KOPT-K1 (cell line): ENCODE measurements at regions not wholly inside any gene's neighbourhood (a gene's known extent, or its start where the extent isn't known, plus 50 kb on each side); places are given as distances from the start of the nearest gene placed in this dataset.

Experiments
- H3K27ac ChIP-seq: fragments of 200-600 bp; sonication (generic); 2 replicates; pipeline ENCODE4 v1.5.1; 2016; ENCODE audit warnings: antibody characterized with exemption, mild to moderate bottlenecking, low read depth, low read length; ENCODE audit not compliant: poor library complexity, severe bottlenecking
- H3K36me3 ChIP-seq: fragments of 200-600 bp; sonication (generic); 2 replicates; pipeline ENCODE4 v1.5.1; 2017; ENCODE audit warnings: antibody characterized with exemption, mild to moderate bottlenecking, low read length, moderate library complexity; ENCODE audit not compliant: insufficient read depth
- H3K9me3 ChIP-seq: fragments of 200-600 bp; sonication (generic); 2 replicates; pipeline ENCODE4 v1.5.1; 2017; ENCODE audit warnings: antibody characterized with exemption, low read length, mild to moderate bottlenecking; ENCODE audit not compliant: insufficient read depth, poor library complexity, severe bottlenecking

- H3K9me3 ChIP-seq = peaks cover 13% of the 10 kb centered on the region
- no peak overlapping the region for H3K27ac ChIP-seq
Observed at GRCh38 chr3:106326941-106327695, 458.3 kb upstream of the CBLB start.

DNA sequence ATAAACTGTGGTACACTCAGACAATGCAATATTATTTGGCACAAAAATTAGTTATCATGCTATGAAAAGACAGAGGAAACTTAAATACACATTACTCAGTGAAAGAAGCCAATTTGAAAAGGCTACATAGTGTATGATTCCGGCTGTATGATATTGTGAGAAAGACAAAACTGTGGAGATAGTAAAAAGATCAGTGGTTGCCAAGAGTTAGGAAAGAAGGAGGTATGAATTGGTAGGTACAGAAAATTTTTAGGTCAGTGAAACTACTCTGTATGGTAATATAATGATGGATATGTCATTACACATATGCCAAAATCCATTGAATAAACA, 458.8 kb upstream of the CBLB start:
- no peak overlapping the region for H3K27ac ChIP-seq
- H3K9me3 ChIP-seq = peaks cover 13% of the 10 kb centered on the region
- no peaks in the 10 kb centered on the region for H3K36me3 ChIP-seq

More at GRCh38 chr3:106326941-106327695, 458.3 kb upstream of the CBLB start:
- H3K36me3 ChIP-seq = no peaks in the 10 kb centered on the region

GRCh38 chr3:106328224-106328623, 459.4 kb upstream of the CBLB start:
- Histone ChIP-seq H3K9me3 (peaks cover 13% of the 10 kb centered on the region), H3K27ac (no peak overlapping the region), H3K36me3 (no peaks in the 10 kb centered on the region)

DNA sequence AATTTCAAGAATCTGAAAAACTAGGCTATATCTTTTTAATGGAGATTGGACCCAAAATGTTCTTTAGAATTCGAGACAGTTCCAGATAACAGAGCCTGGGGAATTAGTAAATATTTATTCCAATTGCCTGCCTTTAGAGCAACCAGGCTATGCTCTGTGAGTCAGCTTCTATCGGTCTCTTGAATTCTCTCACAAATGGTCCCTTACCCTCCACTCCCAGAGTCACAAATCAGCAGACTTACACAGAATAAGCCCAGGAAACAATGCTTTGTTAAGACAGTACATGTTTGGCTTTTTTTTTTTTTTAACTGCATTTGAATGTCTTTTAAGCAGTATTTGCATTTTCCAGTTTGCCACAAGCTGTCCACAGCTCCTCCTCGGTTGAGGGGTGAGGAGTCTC, 460.7 kb upstream of the CBLB start:
- Histone ChIP-seq H3K27ac (no peak overlapping the region), H3K36me3 (no peaks in the 10 kb centered on the region), H3K9me3 (peaks cover 2% of the 10 kb centered on the region)

GRCh38 chr3:106331636-106332035, 462.8 kb upstream of the CBLB start:
- Histone ChIP-seq H3K9me3 (no peaks in the 10 kb centered on the region), H3K27ac (no peak overlapping the region), H3K36me3 (no peaks in the 10 kb centered on the region)

DNA sequence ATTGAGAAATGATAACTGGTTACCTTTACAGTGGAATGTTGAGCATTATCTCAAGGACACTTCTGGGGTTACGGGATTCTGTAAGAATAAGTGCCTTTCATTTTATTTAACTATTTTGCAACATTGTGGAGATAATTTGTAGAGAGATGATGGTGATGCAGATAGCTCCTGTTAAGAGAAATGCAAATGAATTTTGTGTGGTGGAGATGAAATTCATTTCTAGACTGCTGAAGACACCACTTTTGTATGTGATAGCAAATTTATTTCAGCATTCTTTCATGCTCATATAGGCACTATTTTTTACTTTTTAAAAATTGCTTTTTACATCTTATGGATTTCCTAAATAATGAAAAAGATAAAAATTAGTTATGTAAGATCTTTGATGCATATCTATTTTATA, 463.3 kb upstream of the CBLB start:
- H3K27ac ChIP-seq = no peak overlapping the region
- H3K9me3 ChIP-seq = no peaks in the 10 kb centered on the region
- no peaks in the 10 kb centered on the region for H3K36me3 ChIP-seq

GRCh38 chr3:106332884-106333283, 464.1 kb upstream of the CBLB start:
- H3K9me3 ChIP-seq = no peaks in the 10 kb centered on the region
- no peak overlapping the region for H3K27ac ChIP-seq
- H3K36me3 ChIP-seq = no peaks in the 10 kb centered on the region

GRCh38 chr3:106333911-106334618, 465.3 kb upstream of the CBLB start:
- H3K9me3 ChIP-seq = no peaks in the 10 kb centered on the region
- H3K36me3 ChIP-seq = no peaks in the 10 kb centered on the region
- no peak overlapping the region for H3K27ac ChIP-seq

- no peak overlapping the region for H3K27ac ChIP-seq
- no peaks in the 10 kb centered on the region for H3K9me3 ChIP-seq
Observed at GRCh38 chr3:106336619-106337018, 467.8 kb upstream of the CBLB start.

GRCh38 chr3:106337116-106337515, 468.3 kb upstream of the CBLB start:
- Histone ChIP-seq H3K27ac (no peak overlapping the region), H3K36me3 (no peaks in the 10 kb centered on the region), H3K9me3 (no peaks in the 10 kb centered on the region)

More at GRCh38 chr3:106336619-106337018, 467.8 kb upstream of the CBLB start:
- no peaks in the 10 kb centered on the region for H3K36me3 ChIP-seq

GRCh38 chr3:106338582-106339214, 469.9 kb upstream of the CBLB start:
- H3K27ac ChIP-seq = no peak overlapping the region
- no peaks in the 10 kb centered on the region for H3K36me3 ChIP-seq

GRCh38 chr3:106339551-106339950, 470.7 kb upstream of the CBLB start:
- Histone ChIP-seq H3K27ac (no peak overlapping the region), H3K9me3 (no peaks in the 10 kb centered on the region), H3K36me3 (no peaks in the 10 kb centered on the region)

More at GRCh38 chr3:106338582-106339214, 469.9 kb upstream of the CBLB start:
- no peaks in the 10 kb centered on the region for H3K9me3 ChIP-seq

DNA sequence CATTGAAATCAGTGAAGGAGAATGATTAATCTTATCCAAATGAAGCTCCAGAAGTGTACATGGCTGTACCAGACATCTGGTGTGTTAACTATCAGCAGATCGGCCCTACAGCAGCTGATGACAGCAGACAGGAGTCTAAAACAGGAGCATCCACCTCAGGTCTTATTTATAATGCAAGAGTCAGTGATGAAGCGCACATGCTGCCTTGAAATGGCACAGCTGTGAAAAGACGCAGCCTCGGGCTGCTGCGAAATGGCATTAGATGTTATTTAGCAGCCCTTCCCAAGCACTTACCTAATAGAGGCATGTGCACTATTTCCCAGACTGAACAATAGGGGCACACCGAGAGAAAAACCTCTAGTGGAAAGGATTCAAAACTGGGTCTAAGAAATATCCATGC, 472.3 kb upstream of the CBLB start:
- Histone ChIP-seq H3K27ac (no peak overlapping the region), H3K36me3 (no peaks in the 10 kb centered on the region), H3K9me3 (no peaks in the 10 kb centered on the region)

DNA sequence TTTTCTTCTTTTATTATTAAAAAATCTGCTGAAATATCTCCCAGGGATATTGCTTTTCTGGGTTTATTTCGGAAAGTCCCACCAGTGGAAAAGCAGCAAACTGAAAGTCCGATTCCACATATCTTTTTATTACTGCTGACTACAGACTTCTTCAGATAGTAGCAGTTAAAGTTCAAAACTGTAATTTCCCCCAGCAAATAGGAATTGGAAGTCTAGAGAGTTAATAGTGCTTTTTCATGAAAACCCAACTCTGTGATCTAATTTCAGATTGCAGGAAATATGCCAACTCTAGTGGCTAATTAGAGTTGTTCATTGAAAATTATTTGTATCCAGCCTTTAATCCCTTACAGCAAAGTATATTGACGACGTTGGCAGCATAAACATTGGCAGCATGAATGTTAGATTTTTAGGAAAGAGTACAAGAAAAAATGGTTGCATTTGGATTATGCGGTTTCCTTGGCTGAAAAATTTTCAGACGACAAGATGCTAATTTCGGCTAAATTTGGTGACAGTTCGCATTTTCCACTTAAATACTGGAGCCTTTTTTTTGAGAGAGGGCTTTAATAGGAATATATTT, 472.9 kb upstream of the CBLB start:
- Histone ChIP-seq H3K9me3 (no peaks in the 10 kb centered on the region), H3K27ac (no peak overlapping the region), H3K36me3 (no peaks in the 10 kb centered on the region)

DNA sequence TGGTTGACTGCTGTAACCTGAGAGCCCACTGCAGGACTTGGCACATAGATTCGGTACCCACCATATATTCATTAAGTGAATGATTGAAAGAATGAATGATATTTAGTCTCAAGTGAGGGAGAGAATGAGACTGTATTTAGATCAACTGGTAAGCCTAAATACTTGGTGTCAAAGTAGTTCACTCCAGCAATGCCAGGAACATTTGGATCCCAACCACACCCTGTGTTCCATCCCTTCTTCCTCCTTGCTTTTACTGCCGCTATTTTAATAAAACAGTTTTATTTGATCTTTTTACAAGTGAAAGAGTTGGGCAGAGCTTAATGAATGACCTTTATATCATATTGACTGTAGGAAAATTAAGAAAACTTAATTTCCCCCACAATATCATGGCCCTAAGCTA, 473.6 kb upstream of the CBLB start:
- Histone ChIP-seq H3K36me3 (no peaks in the 10 kb centered on the region), H3K9me3 (no peaks in the 10 kb centered on the region), H3K27ac (no peak overlapping the region)
